ENCODE measurements at regions not wholly inside any gene's neighbourhood (a gene's known extent, or its start where the extent isn't known, plus 50 kb on each side); places are given as distances from the start of the nearest gene placed in this dataset.

GRCh38 chr10:57706576-57707299, 561.0 kb downstream of the IPMK start:
- no peak for DNase-seq (ENCODE audit: low spot score)

GRCh38 chr10:57706016-57706415, 561.7 kb downstream of the IPMK start:
- TF ChIP-seq CTCF (IDR thresholded peaks at IDR 0.05; ENCODE audit: extremely low read depth, missing control alignments), result no peak
- DNase-seq (ENCODE audit: low spot score), result no peak

More at GRCh38 chr10:57706576-57707299, 561.0 kb downstream of the IPMK start:
- TF ChIP-seq CTCF (IDR thresholded peaks at IDR 0.05; ENCODE audit: extremely low read depth, missing control alignments), result no peak

GRCh38 chr10:57699944-57700343, 567.8 kb downstream of the IPMK start:
- DNase-seq (ENCODE audit: low spot score), result no peak
- no peak for TF ChIP-seq CTCF (IDR thresholded peaks at IDR 0.05; ENCODE audit: extremely low read depth, missing control alignments)

GRCh38 chr10:57696641-57697040, 571.1 kb downstream of the IPMK start:
- no peak for DNase-seq (ENCODE audit: low spot score)
- no peak for TF ChIP-seq CTCF (IDR thresholded peaks at IDR 0.05; ENCODE audit: extremely low read depth, missing control alignments)

- no peak for DNase-seq (ENCODE audit: low spot score)
- TF ChIP-seq CTCF (IDR thresholded peaks at IDR 0.05; ENCODE audit: extremely low read depth, missing control alignments), result no peak
Observed at GRCh38 chr10:57694956-57695608, 572.6 kb downstream of the IPMK start.

- DNase-seq (ENCODE audit: low spot score), result no peak
- TF ChIP-seq CTCF (IDR thresholded peaks at IDR 0.05; ENCODE audit: extremely low read depth, missing control alignments), result no peak
Observed at GRCh38 chr10:57692255-57692980, 575.3 kb downstream of the IPMK start.
